Islet of Langerhans (tissue), 1 donor: ENCODE measurements at regions not wholly inside any gene's neighbourhood (a gene's known extent, or its start where the extent isn't known, plus 50 kb on each side); places are given as distances from the start of the nearest gene placed in this dataset.
"Not testable (repeated sequence)": the region's sequence is repeated elsewhere in the genome, so short reads cannot be mapped to it uniquely, and the experiment has no call there.

Source experiments
- FAIRE-seq: peaks from one replicate; lab custom pipeline; 2011; peaks lifted over from hg19 to GRCh38; lab: Jason Lieb, UNC

DNA sequence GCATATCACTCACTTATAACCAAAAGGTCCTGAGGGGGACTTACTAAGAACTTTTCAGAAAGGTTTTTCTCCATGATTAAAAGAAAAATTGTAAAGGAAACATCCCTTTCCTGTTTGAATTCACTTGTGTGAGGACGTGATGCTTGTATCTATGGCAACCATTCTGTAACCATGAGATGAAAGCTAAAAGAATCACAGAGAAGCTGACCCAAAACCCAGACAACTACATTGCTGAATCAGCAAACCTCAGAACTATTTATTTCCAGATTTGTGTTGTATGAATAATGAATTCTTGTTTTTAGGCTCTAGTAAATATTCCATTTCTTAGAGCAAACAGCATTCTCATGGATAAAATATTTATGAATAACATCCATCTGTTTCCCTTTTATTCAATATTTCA lies 91.2 kb downstream of the RCHY1 start:
- FAIRE-seq = no peak

DNA sequence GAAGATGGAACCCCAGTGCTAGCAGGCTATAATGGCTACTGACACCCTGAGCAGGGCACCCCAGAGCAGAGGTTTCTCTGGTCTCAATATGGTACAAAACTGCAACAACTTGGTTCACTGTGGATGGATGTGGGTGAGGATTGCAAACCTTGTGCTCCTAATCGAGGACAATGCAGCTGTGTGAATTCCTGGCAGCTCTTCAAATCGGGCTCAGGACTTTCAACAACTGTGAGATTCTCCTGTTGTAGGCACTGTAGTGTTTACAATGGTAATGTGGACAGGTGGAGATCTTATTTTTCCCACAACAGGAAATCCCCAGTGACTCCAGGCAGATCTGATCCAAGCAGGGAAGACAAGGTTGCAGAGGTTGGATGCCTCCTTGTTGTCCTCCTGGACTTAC lies 101.5 kb downstream of the RCHY1 start:
- FAIRE-seq = no peak

DNA sequence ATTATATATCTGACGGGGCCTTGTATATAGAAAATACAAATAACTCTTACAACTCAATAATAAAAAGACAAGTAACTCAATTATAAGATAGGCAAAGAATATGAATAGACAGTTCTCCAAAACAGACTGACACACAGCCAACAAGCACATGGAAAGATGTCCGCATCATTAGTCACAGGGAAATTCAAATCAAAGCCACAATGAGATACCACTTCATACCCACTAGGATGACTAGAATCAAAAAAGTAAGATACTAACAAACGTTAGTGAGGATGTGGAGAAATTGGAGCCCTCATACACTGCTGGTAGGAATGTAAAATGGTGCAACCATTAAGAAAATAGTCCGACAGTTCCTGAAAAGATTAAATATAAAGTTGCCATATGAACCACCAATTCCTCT lies 115.7 kb downstream of the RCHY1 start:
- no peak for FAIRE-seq

DNA sequence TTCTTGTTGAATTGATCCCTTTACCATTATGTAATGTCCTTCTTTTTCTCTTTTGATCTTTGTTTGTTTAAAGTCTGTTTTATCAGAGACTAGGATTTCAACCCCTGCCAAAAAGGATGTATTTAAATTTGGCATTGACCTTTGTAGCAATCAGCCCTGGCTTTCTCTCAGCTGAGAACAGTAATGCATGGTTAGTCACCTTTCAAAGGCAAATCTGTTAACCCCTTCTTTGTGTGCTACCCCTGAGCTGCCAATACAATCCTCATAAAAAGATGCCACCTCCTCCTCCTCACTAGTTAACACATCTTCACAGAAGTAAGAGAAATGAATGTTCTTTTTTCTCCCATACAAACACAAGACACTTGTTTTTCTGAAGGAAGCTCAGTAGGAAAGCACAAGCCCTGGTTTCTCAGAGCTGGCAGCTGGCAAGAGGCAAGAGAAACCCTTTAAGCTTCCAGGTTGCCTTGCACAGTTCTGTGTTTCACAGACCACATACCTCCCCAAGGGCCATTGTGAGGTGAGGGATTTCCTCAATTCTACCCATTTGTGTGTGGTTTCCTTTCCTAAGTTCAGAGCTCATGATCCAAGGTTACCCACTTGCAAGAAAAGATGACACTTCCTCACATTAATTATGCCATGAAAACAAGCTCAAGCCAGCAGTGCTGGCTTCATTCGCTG lies 122.6 kb downstream of the RCHY1 start:
- peak; percentile 80 for FAIRE-seq

DNA sequence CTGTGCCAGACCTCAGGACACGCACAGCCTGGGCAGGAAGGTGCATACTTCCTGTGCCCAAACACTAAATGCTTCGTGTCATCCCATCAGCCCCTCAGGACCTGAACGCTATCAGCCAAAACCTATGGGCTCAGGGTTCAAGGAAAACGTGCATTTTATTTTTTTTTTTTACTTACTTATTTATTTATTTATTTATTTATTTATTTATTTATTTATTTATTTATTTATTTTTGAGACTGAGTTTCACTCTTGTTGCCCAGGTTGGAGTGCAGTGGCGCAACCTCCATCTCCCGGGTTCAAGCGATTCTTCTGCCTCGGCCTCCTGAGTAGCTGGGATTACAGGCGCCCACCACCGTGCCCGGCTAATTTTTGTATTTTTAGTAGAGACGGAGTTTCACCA lies 127.8 kb downstream of the RCHY1 start:
- not testable (repeated sequence) for FAIRE-seq

DNA sequence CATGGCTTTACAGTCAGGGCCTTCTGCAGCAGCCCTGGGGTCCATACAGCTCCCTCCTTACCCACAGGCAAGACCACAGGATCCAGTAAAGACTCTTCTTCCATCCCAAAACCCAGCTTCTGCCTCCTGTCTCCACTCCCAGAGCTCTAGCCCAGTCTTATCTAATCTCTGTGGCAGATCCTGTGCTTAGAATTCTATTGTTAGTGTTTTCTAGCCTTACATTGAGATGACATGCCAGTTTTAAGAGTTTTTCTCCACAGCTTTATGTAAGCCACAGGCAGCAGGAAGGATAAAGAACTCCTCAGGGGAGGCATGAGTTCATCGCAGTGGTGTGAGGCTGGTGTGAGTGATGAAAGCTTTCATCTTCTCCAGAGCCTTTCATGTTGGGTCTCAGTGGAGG lies 129.1 kb downstream of the RCHY1 start:
- no peak for FAIRE-seq

DNA sequence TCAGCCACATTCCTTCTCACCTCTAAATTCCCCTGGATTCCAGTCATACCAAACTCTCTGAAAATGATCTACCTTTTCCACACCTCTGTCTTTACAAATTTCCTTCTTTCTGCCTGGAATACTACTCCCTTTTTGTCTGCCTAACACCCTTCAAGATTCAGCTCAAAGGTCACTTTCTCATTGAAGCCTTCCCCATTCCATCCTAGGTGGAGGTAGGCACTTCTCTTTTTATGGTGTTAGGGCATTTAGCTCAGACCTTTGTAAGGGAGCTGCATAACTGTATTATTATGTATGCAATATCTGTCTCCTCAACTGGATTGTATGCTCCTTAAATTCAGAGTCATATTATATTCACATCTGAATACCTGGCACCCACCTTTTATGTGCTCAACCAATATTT lies 137.7 kb downstream of the RCHY1 start:
- FAIRE-seq = no peak

DNA sequence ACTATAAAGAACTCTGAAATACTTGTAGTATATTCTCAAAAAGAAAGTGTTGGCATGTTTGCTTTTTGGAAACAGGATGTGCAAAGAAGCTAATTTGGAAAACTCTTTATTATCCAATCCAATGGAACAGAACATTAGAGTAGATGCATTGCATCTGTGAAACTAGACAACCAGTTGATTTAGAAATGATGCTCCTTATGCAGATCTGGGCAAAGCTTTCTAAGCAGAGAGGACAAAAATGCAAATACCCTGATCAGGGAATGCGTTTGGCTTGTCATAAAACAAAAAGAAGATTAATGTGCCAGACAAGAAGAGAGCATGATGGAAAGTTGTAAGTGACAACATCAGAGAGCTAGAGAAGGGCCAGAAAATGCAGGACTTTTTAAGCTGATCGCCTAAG lies 142.3 kb downstream of the RCHY1 start:
- no peak for FAIRE-seq

DNA sequence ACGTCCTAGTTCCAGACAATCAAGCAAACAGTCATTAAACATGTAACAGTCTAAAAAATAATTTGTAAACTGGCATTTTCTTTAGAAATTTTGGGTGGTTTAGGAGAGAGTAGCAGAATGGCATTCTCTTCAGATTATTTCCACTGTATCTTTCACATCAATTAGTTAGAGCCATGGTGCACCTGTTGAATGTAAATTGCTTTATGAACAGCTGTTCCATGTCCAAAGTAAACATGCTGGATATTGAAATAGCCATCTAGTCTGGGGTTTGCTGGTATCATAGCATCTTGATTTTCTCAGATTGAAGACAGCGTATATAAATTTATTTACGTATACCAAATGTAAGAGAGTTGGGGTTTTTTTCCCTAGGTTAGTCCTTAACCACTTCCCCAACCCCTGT lies 143.6 kb downstream of the RCHY1 start:
- no peak for FAIRE-seq

DNA sequence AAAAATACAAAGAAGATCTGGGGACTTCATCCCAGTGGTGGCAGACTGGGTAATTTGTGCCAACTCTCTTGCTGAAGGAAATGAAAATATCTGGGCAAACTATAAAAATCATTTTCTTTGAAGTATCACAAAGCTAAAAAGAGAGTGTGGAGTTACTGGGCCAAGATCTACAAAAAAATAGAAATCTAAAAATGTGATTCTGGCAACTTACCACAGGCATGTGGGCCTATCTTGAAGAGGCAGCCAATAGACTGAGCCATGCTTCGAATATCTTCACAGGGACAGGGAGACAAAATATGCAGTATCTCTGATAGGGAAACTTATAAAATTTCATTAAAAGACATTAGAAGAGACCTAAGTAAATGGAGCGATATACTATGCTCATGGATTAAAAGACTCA lies 168.8 kb downstream of the RCHY1 start:
- FAIRE-seq = no peak

DNA sequence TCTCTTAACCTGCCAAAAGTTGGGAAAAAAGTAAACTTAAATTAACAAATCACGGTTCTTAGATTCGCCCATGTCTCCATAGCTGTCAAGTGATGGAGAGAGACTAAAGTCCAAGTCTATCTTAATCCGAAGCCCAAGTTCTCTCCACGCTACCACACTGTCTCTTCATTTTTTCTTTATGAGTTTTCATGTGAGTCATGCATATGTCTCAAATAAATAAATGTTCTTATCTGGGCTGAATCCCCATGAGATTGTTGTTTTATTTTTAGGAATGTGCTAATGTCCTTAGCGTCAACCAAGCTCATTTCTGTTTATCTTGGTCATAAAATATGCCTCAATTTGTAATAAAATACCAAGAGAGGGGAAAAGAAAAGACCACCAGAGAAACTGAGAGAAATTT lies 169.3 kb downstream of the RCHY1 start:
- FAIRE-seq = peak; percentile 24

DNA sequence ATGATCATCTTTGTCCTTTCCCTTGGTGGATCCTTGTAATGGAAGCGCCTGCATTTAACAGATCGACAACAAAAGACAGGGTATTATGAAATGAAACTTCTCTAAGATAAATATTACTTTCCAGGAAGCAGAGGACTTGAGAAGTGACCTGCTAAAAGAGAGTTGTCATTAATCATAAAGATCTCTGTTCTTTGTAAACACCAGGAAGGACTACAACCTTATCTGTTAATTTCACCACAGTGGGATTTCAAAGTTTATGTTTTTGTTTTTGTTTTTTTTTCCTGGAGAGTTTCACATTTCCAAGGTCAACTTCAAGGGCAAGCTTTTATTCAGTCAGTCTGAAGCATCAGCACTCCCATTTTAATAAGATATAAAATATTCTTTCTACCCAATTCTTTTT lies 170.9 kb downstream of the RCHY1 start:
- no peak for FAIRE-seq

DNA sequence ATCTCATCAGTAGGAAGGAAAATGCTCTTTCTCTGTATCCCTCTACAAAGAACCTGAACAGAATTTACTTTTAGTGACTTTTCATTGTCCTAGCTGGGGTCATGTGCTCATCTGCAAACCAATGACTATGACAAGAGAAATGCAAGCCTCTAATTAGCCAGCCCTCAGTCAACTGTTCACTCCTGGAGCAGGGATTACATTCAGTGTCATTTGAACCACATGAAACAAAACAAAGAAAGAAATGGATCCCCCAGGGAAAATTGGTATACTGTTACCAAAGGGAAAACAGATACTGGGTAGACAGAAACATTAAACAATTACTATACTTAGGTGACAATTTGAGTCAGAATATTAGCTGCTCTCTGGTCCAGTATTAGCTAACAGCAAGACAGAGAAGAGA lies 173.6 kb downstream of the RCHY1 start:
- no peak for FAIRE-seq

DNA sequence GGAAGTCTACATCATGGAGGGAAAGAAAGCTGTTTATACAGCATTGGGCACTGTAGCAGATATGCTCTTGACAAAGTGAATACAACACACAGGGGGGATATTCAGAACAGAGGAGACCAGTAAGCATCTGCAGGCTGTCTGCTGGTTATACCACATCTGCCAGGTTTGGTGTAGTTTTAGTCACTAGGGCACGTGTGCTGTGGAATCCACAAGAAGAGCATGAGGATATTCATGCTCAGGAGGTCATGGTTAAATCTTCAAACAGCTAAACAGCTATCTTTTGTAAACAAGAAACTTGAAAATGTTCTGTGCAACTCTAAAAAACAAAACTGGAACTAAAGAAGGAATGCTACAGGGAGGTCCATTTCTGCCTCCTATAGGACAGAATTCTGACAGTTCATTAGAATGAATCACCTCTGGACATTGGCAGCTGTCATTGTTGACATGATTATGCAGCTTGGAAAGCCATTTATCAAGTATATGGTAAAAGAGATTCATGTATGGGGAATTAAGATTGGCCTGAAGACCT lies 175.8 kb downstream of the RCHY1 start:
- no peak for FAIRE-seq

DNA sequence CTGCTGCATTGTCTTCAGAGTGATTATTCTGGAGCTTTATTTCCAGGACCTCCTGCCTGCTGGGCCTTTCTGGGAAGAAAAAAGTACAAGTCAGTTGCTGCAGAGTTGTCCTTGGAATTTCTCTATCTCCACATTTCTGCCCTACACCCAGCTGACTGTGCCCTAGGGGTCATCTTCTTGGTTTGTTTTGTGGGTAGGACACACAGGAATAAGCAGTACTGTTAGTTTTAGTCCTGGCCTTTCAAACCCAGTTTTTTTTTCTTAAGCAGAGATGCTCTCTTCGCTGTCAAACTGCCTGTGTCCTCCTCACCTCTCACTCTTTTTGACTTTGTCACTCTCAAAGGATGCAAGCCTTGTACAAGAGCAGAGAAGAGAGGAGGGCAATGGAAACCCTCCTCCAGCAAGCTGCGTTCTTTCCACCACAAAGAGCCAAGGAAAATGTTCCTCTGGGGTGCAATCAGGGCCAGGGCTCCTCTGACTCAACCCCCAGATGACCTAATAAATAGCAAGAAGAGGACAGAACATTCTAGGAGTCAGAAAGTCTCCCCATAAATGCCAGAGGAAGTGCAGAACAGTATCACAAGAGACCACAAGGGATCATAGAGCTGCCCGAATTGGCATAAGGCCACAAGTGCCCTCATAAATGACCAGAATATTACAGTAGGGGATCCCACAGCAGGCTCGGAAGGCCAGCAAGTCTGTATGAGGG lies 186.2 kb downstream of the RCHY1 start:
- no peak for FAIRE-seq

DNA sequence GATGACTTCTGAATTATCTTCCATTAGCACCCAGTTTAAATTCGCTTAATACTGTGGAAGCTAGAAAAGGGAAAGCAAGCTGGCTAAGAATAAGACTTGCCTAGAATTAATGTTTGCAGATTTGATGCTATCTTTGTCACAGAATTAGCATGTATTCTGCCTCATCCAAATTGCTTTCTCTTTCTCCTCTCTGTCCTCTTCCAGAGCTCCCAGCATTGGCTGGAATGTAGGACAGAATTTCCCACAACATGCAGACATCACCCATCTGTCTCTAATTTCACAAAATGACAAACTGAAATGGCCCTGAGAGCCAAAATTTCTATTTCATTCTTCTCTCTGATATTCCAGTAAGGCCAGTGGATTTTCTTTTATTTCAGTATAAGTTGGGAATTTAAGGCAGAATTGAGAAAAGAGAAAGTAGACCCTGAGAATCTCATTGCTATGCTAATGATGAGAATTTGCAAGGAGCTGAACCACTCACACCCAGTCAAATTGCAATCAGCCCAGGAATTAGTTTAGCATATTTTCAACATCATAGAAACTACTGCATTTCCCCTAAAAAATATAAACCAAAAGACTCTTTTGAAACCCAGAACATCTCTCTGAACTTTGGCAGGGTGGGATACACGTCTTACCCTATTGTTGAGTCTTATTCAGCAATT lies 188.8 kb downstream of the RCHY1 start:
- no peak for FAIRE-seq

DNA sequence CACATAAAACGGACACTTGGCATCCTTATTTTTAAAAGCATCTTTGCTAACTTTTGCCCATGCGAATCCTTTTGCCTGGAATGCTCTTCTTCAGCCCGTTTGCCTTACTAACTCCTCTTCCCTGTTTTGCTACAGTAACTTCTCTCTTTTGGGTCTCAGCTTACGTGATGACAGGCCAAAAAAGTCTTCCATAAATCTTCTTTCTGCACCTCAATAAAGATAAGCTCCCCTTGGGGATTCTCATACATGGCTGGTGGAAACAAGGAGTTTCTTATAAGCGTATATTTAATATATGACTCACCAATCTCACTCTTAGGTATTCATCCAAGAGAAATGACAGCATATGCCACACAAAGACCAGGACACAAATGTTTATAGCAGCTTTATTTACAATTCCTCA lies 192.7 kb downstream of the RCHY1 start:
- FAIRE-seq = no peak

DNA sequence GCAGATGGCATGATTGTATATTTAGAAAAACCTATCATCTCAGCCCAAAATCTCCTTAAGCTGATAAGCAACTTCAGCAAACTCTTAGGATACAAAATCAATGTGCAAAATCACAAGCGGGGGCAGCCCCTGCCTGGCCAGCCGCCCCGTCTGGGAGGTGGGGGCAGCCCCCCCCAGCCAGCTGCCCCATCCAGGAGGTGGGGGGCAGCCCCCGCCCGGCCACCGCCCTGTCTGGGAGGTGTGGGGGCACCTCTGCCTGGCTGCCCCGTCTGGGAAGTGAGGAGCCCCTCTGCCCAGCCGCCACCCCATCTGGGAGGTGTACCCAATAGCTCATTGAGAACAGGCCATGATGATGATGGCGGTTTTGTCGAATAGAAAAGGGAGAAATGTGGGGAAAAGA lies 196.6 kb downstream of the RCHY1 start:
- FAIRE-seq = not testable (repeated sequence)

DNA sequence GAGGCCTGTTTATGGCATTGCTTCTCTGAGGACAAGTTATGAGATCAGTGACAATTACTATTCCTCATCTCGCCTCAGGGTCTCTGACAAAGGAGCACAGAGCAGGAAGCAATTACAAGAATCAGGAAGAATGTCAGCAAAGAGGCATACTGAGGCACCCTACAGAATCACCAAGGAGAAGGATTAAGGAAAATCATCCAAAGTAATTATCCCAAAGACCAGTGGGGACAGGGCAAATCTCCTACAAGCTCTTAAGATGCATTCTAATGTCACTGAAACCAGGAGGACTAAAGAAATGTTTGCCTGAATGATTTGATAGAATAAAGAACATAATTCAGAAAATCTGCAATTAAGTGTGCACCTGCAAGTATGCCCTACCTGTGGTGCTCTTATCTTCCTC lies 206.2 kb downstream of the RCHY1 start:
- no peak for FAIRE-seq

DNA sequence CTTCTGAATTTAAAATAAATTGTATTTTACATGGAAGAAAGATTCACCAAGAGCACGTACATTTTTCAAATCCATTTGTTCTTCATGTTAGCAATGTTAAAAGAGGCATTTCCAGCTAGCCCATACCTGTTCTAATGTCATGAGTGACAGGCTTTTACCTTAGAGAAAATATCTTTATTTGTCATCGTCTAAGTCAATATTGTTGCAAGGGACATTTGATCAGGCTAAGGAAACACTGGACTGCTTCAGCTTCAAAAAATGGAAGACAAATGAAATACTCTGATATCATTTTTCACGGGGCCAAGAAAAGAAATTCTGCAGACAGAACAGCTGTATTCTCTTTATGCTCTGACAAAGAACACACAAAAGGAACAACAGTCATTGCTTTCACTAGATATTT lies 207.7 kb downstream of the RCHY1 start:
- FAIRE-seq = no peak

DNA sequence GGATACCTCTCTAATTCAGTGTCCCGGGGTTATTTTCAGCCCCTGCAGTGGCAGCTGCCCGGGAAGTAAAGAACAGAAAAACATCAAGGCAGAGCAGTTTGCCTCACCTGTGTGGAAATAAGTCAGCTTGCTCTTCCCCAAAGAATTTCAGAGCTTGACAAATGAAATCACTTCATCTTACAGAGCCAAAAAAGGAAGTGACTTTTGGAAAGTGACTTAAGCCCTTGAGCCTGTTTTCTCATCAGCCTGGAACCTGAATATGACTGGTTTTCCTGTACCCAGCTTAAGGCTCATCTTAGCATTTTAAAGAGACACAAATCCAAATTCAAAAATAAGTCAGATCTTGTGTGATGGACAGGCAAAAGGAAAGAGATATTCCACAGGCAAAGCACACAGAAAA lies 211.6 kb downstream of the RCHY1 start:
- no peak for FAIRE-seq

DNA sequence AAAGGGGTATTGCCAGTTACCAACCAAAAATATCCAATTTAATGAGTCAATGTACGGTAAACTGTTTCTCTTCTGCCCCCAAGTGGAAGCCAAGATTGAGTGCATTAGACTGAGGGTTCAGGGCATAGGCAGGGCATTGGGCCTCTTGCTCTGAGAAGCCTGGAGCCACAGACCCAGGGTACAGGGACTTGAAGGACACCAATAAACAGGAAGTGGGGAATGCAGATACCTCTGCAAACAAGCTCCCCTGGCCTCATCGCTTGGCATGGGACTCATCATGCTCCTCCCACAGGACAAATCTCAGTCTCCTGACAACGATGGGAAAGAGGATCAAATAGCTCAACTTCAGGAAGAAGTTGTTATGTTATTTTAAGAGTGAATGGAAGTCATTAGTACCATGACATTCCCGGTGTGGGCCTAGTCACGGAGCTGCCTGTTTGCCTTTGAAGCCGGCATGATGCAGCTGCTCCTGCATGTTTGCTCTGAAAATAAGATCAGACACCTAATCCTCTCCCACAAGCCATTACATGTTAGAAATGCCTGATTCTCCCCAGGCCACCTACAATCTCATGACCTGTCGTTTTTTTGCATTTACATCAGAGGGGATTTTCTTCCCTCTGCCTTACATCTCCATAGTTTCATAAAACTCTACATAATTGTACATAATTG lies 224.2 kb downstream of the RCHY1 start:
- FAIRE-seq = no peak
